DOHH2 (cell line): ENCODE measurements at regions not wholly inside any gene's neighbourhood (a gene's known extent, or its start where the extent isn't known, plus 50 kb on each side); places are given as distances from the start of the nearest gene placed in this dataset.

Source experiments
- H3F3A ChIP-seq: fragments of 200-600 bp; sonication (generic), shearing (Covaris generic); 2 replicates; pipeline ENCODE4 v1.6.0; 2016; ENCODE audit warnings: antibody characterized with exemption, mild to moderate bottlenecking; ENCODE audit not compliant: control insufficient read depth, insufficient read depth
- H3K27ac ChIP-seq: fragments of 200-600 bp; sonication (generic); 2 replicates; pipeline ENCODE4 v1.5.1; 2014; ENCODE audit warnings: low read depth, mild to moderate bottlenecking, low read length, moderate library complexity
- H3K27me3 ChIP-seq: fragments of 200-600 bp; sonication (generic); 2 replicates; pipeline ENCODE4 v1.6.1; 2014; ENCODE audit warnings: mild to moderate bottlenecking, low read length, mixed read lengths; ENCODE audit not compliant: control insufficient read depth
- H3K36me3 ChIP-seq: fragments of 200-600 bp; sonication (generic); 2 replicates; pipeline ENCODE4 v1.6.1; 2014; ENCODE audit warnings: mild to moderate bottlenecking, low read length, moderate library complexity, mixed read lengths; ENCODE audit not compliant: control insufficient read depth
- H3K4me1 ChIP-seq: fragments of 200-600 bp; sonication (generic); 2 replicates; pipeline ENCODE4 v1.6.1; 2014; ENCODE audit warnings: mild to moderate bottlenecking, low read length, mixed read lengths; ENCODE audit not compliant: control insufficient read depth
- H3K4me2 ChIP-seq: fragments of 200-600 bp; sonication (generic); 2 replicates; pipeline ENCODE4 v1.6.0; 2014; ENCODE audit warnings: mild to moderate bottlenecking, low read length, moderate library complexity
- H3K4me3 ChIP-seq: fragments of 200-600 bp; sonication (generic); 2 replicates; pipeline ENCODE4 v1.5.1; 2014; ENCODE audit warnings: mild to moderate bottlenecking, low read length, mixed read lengths
- H3K79me2 ChIP-seq: fragments of 200-600 bp; sonication (generic); 2 replicates; pipeline ENCODE4 v1.6.1; 2014; ENCODE audit warnings: mild to moderate bottlenecking, low read length, mixed read lengths; ENCODE audit not compliant: control insufficient read depth
- H3K9me2 ChIP-seq: fragments of 200-600 bp; sonication (generic); replicated peaks from 2 replicates; pipeline ENCODE4 v1.6.1; 2014; ENCODE audit warnings: mild to moderate bottlenecking, low read length, mixed read lengths; ENCODE audit not compliant: control insufficient read depth
- H3K9me3 ChIP-seq: fragments of 200-600 bp; sonication (generic); 2 replicates; pipeline ENCODE4 v1.6.1; 2014; ENCODE audit warnings: antibody characterized with exemption, low read length, mixed read lengths; ENCODE audit not compliant: control insufficient read depth, insufficient read depth
- H4K20me1 ChIP-seq: fragments of 200-600 bp; sonication (generic); 2 replicates; pipeline ENCODE4 v1.6.0; 2014; ENCODE audit warnings: low read depth, mild to moderate bottlenecking, antibody characterized with exemption, low read length, moderate library complexity; ENCODE audit not compliant: control insufficient read depth, insufficient read depth
- CTCF ChIP-seq: fragments of 200-600 bp; sonication (generic); IDR thresholded peaks from one replicate; pipeline ENCODE4 v1.5.1; 2014; ENCODE audit warnings: antibody characterized with exemption, mild to moderate bottlenecking, low read depth, low read length; ENCODE audit not compliant: poor library complexity, severe bottlenecking
- EZH2phosphoT487 ChIP-seq: fragments of 200-600 bp; sonication (generic); IDR thresholded peaks from 2 replicates; pipeline ENCODE4 v1.6.1; 2017; ENCODE audit warnings: borderline replicate concordance, mild to moderate bottlenecking, antibody characterized with exemption, low read length, moderate library complexity, mixed read lengths

- no peaks in the 10 kb centered on the region for H4K20me1 ChIP-seq
- H3K4me1 ChIP-seq = peaks cover 51% of the 10 kb centered on the region
- H3K79me2 ChIP-seq = no peaks in the 10 kb centered on the region
- no peaks in the 10 kb centered on the region for H3K27me3 ChIP-seq
- no peaks in the 10 kb centered on the region for H3K9me3 ChIP-seq
- H3K9me2 ChIP-seq = no peaks in the 10 kb centered on the region
- no peaks in the 10 kb centered on the region; the same call in none of the 2 replicates for H3F3A ChIP-seq
- peak overlapping the region; percentile 13; the same call in 1 of the 2 replicates for H3K4me3 ChIP-seq
- peak overlapping the region; percentile 35 for H3K4me2 ChIP-seq
- H3K36me3 ChIP-seq = no peaks in the 10 kb centered on the region
- TF ChIP-seq CTCF (no peak), EZH2phosphoT487 (no peak)
- no peak overlapping the region for H3K27ac ChIP-seq
These were observed 65.0 kb upstream of the TES start for GRCh38 chr7:116145245-116145852.

DNA sequence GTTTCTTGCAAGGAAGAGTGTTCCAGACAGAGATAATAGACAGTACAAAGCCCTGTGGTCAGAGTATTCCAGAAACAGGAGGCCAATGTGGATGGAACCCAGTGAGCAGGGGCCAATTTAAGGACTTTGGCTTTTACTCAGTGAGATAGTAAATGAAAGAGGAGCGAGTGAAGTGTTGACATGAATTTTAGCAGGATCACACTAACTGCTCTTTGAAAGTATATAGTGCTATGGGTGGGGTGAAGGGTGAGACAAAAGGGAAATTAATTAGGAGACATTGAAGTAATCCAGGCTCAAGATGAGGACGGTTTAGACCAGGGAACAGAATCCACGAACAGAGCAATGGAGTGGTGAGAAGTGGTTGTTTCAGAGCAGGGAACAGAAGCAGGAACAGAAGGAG is 62.2 kb upstream of the TES start:
- Histone ChIP-seq H3K36me3 (no peaks in the 10 kb centered on the region), H3K27ac (no peak overlapping the region), H3K27me3 (no peaks in the 10 kb centered on the region), H3K9me3 (no peaks in the 10 kb centered on the region), H3K9me2 (no peaks in the 10 kb centered on the region), H4K20me1 (no peaks in the 10 kb centered on the region), H3K79me2 (no peaks in the 10 kb centered on the region), H3K4me3 (no peak overlapping the region), H3F3A (peaks cover 3% of the 10 kb centered on the region), H3K4me1 (peaks cover 59% of the 10 kb centered on the region), H3K4me2 (no peak overlapping the region)
- TF ChIP-seq EZH2phosphoT487 (no peak), CTCF (no peak)

- Histone ChIP-seq H3K4me1 (peaks cover 55% of the 10 kb centered on the region), H3K27me3 (no peaks in the 10 kb centered on the region), H3K79me2 (no peaks in the 10 kb centered on the region), H3K4me2 (no peak overlapping the region), H3K9me2 (no peaks in the 10 kb centered on the region), H3K4me3 (no peak overlapping the region), H3K27ac (no peak overlapping the region), H3F3A (peaks cover 3% of the 10 kb centered on the region), H4K20me1 (no peaks in the 10 kb centered on the region), H3K9me3 (no peaks in the 10 kb centered on the region), H3K36me3 (no peaks in the 10 kb centered on the region)
- TF ChIP-seq EZH2phosphoT487 (no peak), CTCF (no peak)
These were observed 61.7 kb upstream of the TES start for GRCh38 chr7:116148626-116149025.
